ENCODE measurements at regions not wholly inside any gene's neighbourhood (a gene's known extent, or its start where the extent isn't known, plus 50 kb on each side); places are given as distances from the start of the nearest gene placed in this dataset.

- WGBS, 2 experiments, result 86 to 90% methylated on average over 22 of the region's 22 CpGs
- Histone ChIP-seq H3K27me3 (ENCODE audit: control insufficient read depth, insufficient read depth, low read length, poor library complexity, severe bottlenecking) (no peaks in the 10 kb centered on the region), H3K27ac (ENCODE audit: insufficient read depth, low read depth, low read length, poor library complexity, severe bottlenecking) (no peak overlapping the region), H3K36me3 (ENCODE audit: control insufficient read depth, insufficient read depth, low read length) (no peaks in the 10 kb centered on the region), H3K9me3 (ENCODE audit: control insufficient read depth, low read length) (no peaks in the 10 kb centered on the region), H3K4me3 (ENCODE audit: insufficient read depth, low read depth, low read length) (no peak overlapping the region), H3K4me1 (ENCODE audit: control insufficient read depth, insufficient read depth, low read length) (no peaks in the 10 kb centered on the region)
Observed at GRCh38 chr21:41671859-41672542, 94.9 kb downstream of the RIPK4 start.

DNA sequence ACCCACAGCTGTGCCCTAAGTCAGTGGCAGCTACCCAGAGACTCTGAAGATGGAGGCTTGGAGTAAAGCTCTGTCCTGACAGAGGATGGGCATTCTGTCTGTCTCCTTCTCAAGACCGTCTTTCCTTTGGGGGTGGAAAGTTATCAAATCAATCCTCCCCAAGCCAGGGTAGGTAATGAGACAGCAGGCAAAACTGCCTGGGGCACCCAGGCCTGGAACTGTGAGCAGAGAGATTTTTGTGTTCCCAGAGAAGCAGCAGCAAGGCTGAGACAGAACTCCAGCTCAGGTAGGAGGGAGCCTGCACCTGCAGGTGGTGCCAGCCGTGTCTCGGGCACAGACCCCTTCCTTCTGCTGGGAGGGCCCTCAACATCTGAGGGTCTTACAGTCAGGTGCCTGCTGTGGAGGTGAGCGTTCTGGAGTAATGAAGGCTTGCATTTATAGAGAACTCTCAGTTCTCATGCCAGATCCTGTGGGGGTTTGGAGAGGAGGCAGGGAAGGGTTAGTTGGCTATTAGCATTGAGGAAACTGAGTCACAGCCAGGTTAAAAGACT, 95.6 kb downstream of the RIPK4 start:
- 86 to 93% methylated on average over 4 of the region's 4 CpGs for WGBS, 2 experiments
- H3K36me3 ChIP-seq (ENCODE audit: control insufficient read depth, insufficient read depth, low read length), result no peaks in the 10 kb centered on the region

DNA sequence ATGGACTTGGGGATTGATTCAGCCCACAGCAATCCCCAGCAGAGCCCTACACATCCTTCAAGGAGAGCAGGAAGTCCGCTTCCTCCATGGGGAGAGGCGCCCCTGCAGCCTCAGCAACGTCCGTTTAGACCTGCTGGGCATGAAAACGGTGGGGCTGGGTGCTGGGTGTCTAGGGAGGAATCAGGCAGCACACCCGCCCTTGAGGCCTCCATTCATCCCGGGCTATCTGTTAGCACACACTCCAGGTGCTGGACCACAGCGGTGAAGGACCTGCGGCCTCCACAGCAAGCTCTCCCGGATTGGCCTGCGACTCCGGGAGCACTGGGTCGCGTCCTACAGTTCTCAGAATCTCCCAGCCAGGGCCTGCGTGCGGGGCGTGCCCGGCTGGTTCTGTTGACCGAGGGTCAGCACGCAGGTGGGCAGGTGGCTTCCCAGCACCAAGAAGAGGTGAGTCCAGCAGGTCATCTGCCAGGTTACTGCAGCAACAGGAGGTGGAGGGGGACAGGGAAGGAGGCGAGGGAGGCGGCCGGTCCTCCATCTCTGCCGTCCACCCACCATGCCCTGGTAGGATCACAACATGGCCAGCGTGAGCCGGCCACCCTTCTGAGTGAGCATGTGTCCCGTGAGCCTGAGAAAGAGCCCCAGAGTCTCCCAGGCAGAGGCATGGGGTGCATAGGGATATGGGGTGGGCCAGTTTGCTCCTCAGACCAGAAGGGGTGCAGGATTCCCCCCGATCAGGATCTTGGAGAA, 96.6 kb downstream of the RIPK4 start:
- H3K4me1 ChIP-seq (ENCODE audit: control insufficient read depth, insufficient read depth, low read length), result peaks cover 2% of the 10 kb centered on the region
- WGBS, 2 experiments, result 94 to 95% methylated on average over 28 of the region's 28 CpGs

More for the DNA sequence above, 95.6 kb downstream of the RIPK4 start:
- Histone ChIP-seq H3K27me3 (ENCODE audit: control insufficient read depth, insufficient read depth, low read length, poor library complexity, severe bottlenecking) (no peaks in the 10 kb centered on the region), H3K4me1 (ENCODE audit: control insufficient read depth, insufficient read depth, low read length) (no peaks in the 10 kb centered on the region), H3K9me3 (ENCODE audit: control insufficient read depth, low read length) (no peaks in the 10 kb centered on the region), H3K4me3 (ENCODE audit: insufficient read depth, low read depth, low read length) (no peak overlapping the region), H3K27ac (ENCODE audit: insufficient read depth, low read depth, low read length, poor library complexity, severe bottlenecking) (no peak overlapping the region)

GRCh38 chr21:41669533-41669830, 97.4 kb downstream of the RIPK4 start:
- Histone ChIP-seq H3K9me3 (ENCODE audit: control insufficient read depth, low read length) (no peaks in the 10 kb centered on the region), H3K4me1 (ENCODE audit: control insufficient read depth, insufficient read depth, low read length) (peaks cover 10% of the 10 kb centered on the region), H3K4me3 (ENCODE audit: insufficient read depth, low read depth, low read length) (no peak overlapping the region), H3K27me3 (ENCODE audit: control insufficient read depth, insufficient read depth, low read length, poor library complexity, severe bottlenecking) (no peaks in the 10 kb centered on the region), H3K36me3 (ENCODE audit: control insufficient read depth, insufficient read depth, low read length) (no peaks in the 10 kb centered on the region), H3K27ac (ENCODE audit: insufficient read depth, low read depth, low read length, poor library complexity, severe bottlenecking) (no peak overlapping the region)
- 83 to 89% methylated on average over 4 of the region's 4 CpGs for WGBS, 2 experiments

More for the DNA sequence above, 96.6 kb downstream of the RIPK4 start:
- Histone ChIP-seq H3K27ac (ENCODE audit: insufficient read depth, low read depth, low read length, poor library complexity, severe bottlenecking) (no peak overlapping the region), H3K4me3 (ENCODE audit: insufficient read depth, low read depth, low read length) (no peak overlapping the region), H3K27me3 (ENCODE audit: control insufficient read depth, insufficient read depth, low read length, poor library complexity, severe bottlenecking) (no peaks in the 10 kb centered on the region), H3K36me3 (ENCODE audit: control insufficient read depth, insufficient read depth, low read length) (no peaks in the 10 kb centered on the region), H3K9me3 (ENCODE audit: control insufficient read depth, low read length) (no peaks in the 10 kb centered on the region)

DNA sequence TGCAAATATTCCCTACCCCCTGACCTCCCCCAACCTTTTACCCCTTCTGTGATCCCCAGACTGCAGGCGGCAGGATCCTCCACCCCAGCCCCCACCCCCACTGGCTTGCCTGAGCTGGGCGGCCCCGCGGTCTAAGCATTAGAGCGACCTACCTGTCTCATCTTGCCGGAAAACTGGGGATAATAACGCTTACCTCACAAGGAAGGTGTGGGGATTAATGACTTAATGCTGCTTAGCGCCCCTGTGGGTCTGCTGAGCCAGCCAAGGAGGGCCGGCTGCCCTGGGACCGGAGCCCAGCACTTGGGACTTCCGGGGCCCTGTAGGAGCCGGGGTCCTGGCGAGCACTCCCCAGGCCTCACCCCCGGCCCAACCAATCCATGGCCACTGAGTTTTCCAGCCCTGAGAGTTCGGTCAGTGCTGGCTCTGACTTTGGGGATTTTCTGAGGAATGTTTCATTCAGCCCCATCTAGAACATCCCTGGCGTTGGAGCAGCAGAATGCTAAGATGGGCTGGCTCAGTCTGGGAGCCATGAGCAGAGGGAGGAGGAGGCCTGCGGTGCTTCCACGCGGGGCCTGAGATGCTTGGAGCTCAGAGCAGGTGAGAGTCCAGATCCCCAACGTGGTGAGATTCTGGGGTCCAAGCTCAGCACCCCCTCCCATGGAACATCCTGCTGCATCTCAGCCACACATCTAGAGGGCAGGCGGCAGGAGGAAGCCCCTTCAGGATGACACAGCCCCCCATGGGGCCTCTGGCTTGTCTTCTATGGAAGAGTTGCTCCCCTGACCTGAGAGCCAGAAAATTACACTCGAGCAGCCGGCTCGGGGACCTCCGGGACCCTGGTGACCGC, 97.9 kb downstream of the RIPK4 start:
- 92 to 93% methylated on average over 26 of the region's 26 CpGs for WGBS, 2 experiments
- H3K4me3 ChIP-seq (ENCODE audit: insufficient read depth, low read depth, low read length), result no peak overlapping the region
- no peaks in the 10 kb centered on the region for H3K27me3 ChIP-seq (ENCODE audit: control insufficient read depth, insufficient read depth, low read length, poor library complexity, severe bottlenecking)
- no peak overlapping the region for H3K27ac ChIP-seq (ENCODE audit: insufficient read depth, low read depth, low read length, poor library complexity, severe bottlenecking)
- no peaks in the 10 kb centered on the region for H3K9me3 ChIP-seq (ENCODE audit: control insufficient read depth, low read length)
- peaks cover 16% of the 10 kb centered on the region for H3K4me1 ChIP-seq (ENCODE audit: control insufficient read depth, insufficient read depth, low read length)
- H3K36me3 ChIP-seq (ENCODE audit: control insufficient read depth, insufficient read depth, low read length), result no peaks in the 10 kb centered on the region

GRCh38 chr21:41668051-41668541, 98.8 kb downstream of the RIPK4 start:
- Histone ChIP-seq H3K4me3 (ENCODE audit: insufficient read depth, low read depth, low read length) (no peak overlapping the region), H3K36me3 (ENCODE audit: control insufficient read depth, insufficient read depth, low read length) (no peaks in the 10 kb centered on the region), H3K27ac (ENCODE audit: insufficient read depth, low read depth, low read length, poor library complexity, severe bottlenecking) (no peak overlapping the region), H3K27me3 (ENCODE audit: control insufficient read depth, insufficient read depth, low read length, poor library complexity, severe bottlenecking) (no peaks in the 10 kb centered on the region), H3K4me1 (ENCODE audit: control insufficient read depth, insufficient read depth, low read length) (peaks cover 17% of the 10 kb centered on the region), H3K9me3 (ENCODE audit: control insufficient read depth, low read length) (no peaks in the 10 kb centered on the region)
- WGBS, 2 experiments, result 93 to 95% methylated on average over 11 of the region's 11 CpGs

GRCh38 chr21:41667136-41667535, 99.7 kb downstream of the RIPK4 start:
- Histone ChIP-seq H3K4me1 (ENCODE audit: control insufficient read depth, insufficient read depth, low read length) (peaks cover 17% of the 10 kb centered on the region), H3K4me3 (ENCODE audit: insufficient read depth, low read depth, low read length) (no peak overlapping the region), H3K9me3 (ENCODE audit: control insufficient read depth, low read length) (no peaks in the 10 kb centered on the region), H3K27me3 (ENCODE audit: control insufficient read depth, insufficient read depth, low read length, poor library complexity, severe bottlenecking) (no peaks in the 10 kb centered on the region), H3K36me3 (ENCODE audit: control insufficient read depth, insufficient read depth, low read length) (no peaks in the 10 kb centered on the region), H3K27ac (ENCODE audit: insufficient read depth, low read depth, low read length, poor library complexity, severe bottlenecking) (no peak overlapping the region)
- 90 to 92% methylated on average over 3 of the region's 3 CpGs for WGBS, 2 experiments

DNA sequence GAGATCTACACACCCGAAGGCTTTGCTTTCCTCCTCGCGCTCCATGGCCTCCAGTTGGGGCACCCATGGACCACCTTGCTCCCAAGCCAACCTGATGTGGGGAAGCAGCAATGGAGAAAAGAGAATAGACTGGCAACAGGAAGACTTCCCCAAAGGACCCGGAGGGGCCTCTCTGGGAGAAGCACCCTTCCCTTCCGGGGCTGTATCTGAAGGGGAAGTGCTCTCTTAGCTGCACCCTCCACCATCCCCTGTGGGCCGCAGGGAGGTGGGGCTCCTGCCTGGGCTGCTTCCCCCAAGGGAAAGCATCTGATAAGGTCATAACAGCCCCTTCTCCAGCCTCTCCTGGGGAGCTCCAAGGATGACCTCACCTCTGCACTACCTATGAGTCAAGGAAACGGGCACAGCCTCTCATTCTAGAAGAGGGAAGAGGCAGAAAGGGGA, 100.2 kb downstream of the RIPK4 start:
- no peaks in the 10 kb centered on the region for H3K36me3 ChIP-seq (ENCODE audit: control insufficient read depth, insufficient read depth, low read length)
- 89 to 90% methylated on average over 7 of the region's 7 CpGs for WGBS, 2 experiments
- H3K9me3 ChIP-seq (ENCODE audit: control insufficient read depth, low read length), result no peaks in the 10 kb centered on the region
- peaks cover 17% of the 10 kb centered on the region for H3K4me1 ChIP-seq (ENCODE audit: control insufficient read depth, insufficient read depth, low read length)
- H3K27ac ChIP-seq (ENCODE audit: insufficient read depth, low read depth, low read length, poor library complexity, severe bottlenecking), result no peak overlapping the region
- no peak overlapping the region for H3K4me3 ChIP-seq (ENCODE audit: insufficient read depth, low read depth, low read length)
- no peaks in the 10 kb centered on the region for H3K27me3 ChIP-seq (ENCODE audit: control insufficient read depth, insufficient read depth, low read length, poor library complexity, severe bottlenecking)

DNA sequence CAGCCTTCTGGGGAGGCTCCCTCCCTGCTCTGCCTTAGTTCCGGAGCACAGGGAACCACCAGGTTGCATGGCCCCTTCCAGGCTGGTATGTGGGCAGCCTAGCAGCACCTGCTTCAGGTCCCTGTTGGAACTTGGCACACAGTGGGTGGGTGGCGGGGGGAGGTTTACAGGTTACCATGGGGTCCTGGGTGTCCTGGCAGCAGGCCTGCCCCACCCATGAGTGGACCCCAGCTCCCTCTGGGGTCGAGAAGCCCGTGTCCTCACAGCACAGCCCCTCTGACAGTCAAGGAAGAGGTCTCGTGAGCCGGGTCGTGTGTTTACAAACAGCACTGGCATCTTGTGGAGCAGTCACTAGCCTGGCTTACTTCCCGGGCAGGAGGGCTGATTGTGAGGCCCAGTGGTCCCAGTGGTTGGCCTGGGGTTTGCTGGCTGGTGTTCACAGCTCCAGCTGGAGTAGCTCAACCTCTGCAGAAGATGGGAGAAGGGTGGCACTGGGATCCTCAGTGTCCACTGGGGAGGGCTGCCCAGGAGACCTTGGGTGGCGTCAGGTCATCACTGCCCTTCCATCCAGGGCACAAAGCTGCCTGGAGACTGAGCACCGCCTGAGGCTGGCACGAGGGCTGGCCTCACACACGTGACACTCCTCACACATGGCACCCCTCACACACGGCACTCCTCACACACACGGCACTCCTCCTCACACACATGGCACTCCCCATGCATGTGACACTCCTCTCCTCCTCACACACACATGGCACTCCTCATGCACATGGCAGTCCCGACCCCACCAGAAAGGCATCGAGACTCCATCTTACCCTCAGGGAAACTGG, 100.9 kb downstream of the RIPK4 start:
- Histone ChIP-seq H3K4me3 (ENCODE audit: insufficient read depth, low read depth, low read length) (no peak overlapping the region), H3K4me1 (ENCODE audit: control insufficient read depth, insufficient read depth, low read length) (peaks cover 17% of the 10 kb centered on the region), H3K27ac (ENCODE audit: insufficient read depth, low read depth, low read length, poor library complexity, severe bottlenecking) (no peak overlapping the region), H3K27me3 (ENCODE audit: control insufficient read depth, insufficient read depth, low read length, poor library complexity, severe bottlenecking) (no peaks in the 10 kb centered on the region), H3K36me3 (ENCODE audit: control insufficient read depth, insufficient read depth, low read length) (no peaks in the 10 kb centered on the region), H3K9me3 (ENCODE audit: control insufficient read depth, low read length) (no peaks in the 10 kb centered on the region)
- WGBS, 2 experiments, result 88 to 91% methylated on average over 16 of the region's 16 CpGs

All from ectodermal cell (in vitro differentiated cells).